ENCODE measurements at regions not wholly inside any gene's neighbourhood (a gene's known extent, or its start where the extent isn't known, plus 50 kb on each side); places are given as distances from the start of the nearest gene placed in this dataset.

GRCh38 chr5:116872986-116873385 lies 298.4 kb upstream of the SEMA6A start:
- TF ChIP-seq CTCF (IDR thresholded peaks at IDR 0.05; ENCODE audit: poor library complexity, severe bottlenecking) = no peak
- TF ChIP-seq MXI1 (conservative IDR thresholded peaks at IDR 0.05; ENCODE audit: poor library complexity, severe bottlenecking) = no peak
- no peak for TF ChIP-seq SMC3 (conservative IDR thresholded peaks at IDR 0.05; ENCODE audit: poor library complexity)
- no peak for TF ChIP-seq TAF1 (IDR thresholded peaks at IDR 0.05; ENCODE audit: low read depth)
